GM10266 (cell line): ENCODE measurements at regions not wholly inside any gene's neighbourhood (a gene's known extent, or its start where the extent isn't known, plus 50 kb on each side); places are given as distances from the start of the nearest gene placed in this dataset.

Source experiments
- DNase-seq: peaks from one replicate; pipeline ENCODE4 v3.0.0; 2012; ENCODE audit errors: extremely low spot score
- TF ChIP-seq, protein P1 (sequence below): IDR thresholded peaks from 2 replicates; pipeline ENCODE4 v1.5.1; 2012; ENCODE audit warnings: mild to moderate bottlenecking, low read depth; ENCODE audit not compliant: control insufficient read depth, insufficient read depth; ENCODE audit errors: missing control alignments

DNA sequence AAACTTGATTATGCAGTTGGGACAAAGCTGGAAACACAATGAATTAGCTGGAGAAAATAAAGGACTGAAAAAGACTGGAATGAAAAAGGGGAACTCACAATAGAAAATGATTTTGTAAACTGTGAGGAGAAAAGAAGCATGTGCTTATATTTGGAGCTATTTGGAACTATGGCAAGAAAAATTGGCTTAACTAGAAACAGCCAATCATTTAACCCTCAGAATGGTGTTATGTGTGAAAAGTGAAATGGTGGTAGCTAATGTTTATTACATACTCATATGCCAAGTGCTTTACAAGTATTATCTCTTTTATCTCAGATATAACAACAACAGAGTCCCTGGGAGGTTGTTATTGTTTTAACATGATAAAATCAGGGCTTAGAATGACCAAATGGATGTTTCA, 583.1 kb upstream of the SEL1L start:
- TF ChIP-seq, protein P1, sequence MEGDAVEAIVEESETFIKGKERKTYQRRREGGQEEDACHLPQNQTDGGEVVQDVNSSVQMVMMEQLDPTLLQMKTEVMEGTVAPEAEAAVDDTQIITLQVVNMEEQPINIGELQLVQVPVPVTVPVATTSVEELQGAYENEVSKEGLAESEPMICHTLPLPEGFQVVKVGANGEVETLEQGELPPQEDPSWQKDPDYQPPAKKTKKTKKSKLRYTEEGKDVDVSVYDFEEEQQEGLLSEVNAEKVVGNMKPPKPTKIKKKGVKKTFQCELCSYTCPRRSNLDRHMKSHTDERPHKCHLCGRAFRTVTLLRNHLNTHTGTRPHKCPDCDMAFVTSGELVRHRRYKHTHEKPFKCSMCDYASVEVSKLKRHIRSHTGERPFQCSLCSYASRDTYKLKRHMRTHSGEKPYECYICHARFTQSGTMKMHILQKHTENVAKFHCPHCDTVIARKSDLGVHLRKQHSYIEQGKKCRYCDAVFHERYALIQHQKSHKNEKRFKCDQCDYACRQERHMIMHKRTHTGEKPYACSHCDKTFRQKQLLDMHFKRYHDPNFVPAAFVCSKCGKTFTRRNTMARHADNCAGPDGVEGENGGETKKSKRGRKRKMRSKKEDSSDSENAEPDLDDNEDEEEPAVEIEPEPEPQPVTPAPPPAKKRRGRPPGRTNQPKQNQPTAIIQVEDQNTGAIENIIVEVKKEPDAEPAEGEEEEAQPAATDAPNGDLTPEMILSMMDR, result no peak
- no peak for DNase-seq

DNA sequence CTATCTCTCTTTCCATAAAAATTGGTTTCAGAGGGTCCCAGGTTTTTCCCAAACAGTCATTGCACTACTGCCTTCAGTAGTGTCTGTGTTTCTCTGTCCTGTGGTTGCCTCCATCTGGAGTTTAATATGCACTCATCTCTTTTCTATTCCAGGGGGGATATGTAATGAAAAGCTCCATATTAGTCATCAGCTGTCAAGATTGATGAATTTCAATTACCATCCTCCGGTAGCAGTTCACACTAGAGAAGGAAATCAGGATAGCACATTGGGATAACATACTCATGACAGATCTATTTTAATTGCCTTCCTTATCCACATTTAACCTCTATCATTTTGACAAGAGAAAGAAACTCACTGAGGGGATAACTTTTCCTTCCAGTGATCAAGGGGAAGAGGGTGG, 589.0 kb upstream of the SEL1L start:
- TF ChIP-seq, protein P1, result no peak
- DNase-seq, result no peak

DNA sequence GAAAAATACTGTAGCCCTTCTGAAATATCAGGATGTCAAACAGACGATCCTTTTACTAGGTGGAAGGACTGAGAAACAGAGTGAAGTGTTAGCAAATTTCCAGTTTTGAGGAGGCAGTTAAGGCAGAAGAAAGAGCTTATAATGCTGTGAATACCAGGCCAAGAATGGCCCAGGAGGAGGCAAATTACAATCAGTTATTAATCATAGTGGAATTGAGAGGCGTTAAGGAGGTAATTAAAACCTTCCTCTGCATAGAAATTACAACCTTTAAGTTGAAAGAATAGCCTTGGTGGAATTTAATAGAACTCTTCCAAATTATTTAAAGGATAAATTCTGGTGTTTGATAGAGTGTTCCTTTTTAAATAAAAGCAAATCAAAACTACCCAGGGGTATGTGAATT, 590.9 kb upstream of the SEL1L start:
- DNase-seq, result no peak
- TF ChIP-seq, protein P1, result no peak

DNA sequence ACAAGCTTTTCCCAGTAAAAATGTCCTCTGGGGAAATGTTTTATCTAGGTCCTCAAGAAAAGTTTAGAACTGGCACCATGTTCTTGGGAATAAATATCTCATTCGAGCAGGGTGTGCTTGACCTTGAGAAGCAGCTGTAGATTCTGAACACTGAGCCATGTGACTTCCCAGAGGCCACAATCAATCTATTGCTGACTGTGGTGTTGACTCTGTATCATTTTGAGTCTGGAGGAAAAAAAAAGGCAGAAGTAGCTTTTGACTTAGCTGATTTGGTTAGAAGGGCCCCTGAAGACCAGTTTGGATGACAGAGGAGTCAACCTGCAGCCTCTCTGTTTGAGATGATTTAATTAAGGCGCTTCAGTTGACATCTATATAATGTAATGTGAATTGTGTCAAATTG, 592.4 kb upstream of the SEL1L start:
- no peak for DNase-seq
- TF ChIP-seq, protein P1, result no peak

DNA sequence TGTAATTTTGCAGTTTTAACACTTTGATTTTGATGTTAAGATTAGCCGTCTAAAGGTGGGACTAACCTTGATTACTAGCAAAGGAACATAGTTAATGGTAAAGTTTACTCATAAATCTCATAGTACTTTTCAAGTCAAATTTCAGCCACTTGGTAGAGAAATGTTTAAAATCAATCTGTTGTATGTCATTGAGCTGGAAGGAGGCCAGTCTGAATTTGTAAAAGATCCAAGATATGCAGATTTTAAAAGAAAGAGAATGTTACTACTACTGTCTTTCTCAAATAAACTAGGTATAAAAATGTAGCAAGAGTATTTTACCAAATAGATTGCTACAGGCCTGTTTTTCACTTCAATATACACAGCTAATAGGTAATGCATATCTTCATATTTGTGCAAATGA, 600.8 kb upstream of the SEL1L start:
- DNase-seq, result no peak
- TF ChIP-seq, protein P1, result no peak

DNA sequence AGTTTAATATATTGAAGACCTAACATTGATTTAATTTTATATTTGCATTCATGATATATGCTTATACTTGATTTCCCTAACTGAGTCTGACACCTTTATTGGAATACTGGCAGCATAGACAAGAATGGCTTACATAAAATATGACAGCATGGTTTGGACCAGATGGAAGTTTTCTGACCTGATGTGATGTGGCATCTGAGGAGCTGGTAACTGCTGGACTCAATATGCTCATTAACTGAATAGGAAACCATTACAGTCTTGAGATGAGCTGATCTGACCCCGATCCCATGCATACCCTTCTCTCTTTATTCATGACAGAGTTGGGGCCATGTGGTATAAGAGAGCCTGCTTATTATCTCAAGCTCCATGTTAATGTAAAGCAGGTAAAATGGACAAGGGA, 604.8 kb upstream of the SEL1L start:
- TF ChIP-seq, protein P1, result no peak
- no peak for DNase-seq

DNA sequence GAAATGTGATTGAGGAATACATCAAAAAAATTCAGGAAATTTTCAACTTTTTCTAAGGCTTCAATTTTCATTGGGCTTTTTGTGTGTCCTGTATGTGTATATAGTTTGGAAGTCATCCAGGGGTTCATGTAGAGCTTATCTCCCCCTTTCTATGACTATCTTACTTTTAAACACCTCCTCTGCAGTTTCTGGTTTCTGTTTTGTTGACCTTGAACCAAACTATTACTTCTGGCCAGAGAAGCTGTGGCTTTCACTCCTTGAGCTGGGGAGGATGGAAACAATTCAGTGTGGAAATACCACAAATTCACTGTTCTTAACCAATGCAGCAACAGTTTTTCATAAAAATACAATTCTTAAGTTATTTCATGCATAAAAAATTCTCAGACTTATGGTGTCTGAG, 613.2 kb upstream of the SEL1L start:
- TF ChIP-seq, protein P1, result no peak
- no peak for DNase-seq
